BJ (cell line): ENCODE measurements at regions not wholly inside any gene's neighbourhood (a gene's known extent, or its start where the extent isn't known, plus 50 kb on each side); places are given as distances from the start of the nearest gene placed in this dataset.
A peak's percentile ranks its signal among the peaks of the same experiment; 100 is the strongest.

Source experiments
- CTCF ChIA-PET: fragments of 350-600 bp; formaldehyde crosslinking; extraction: SDS; loops from one replicate; lab custom pipeline; 2021; ENCODE audit warnings: antibody characterized with exemption, inconsistent platforms; lab: Yijun Ruan, JAX
- POLR2A ChIA-PET: fragments of 300-600 bp; sonication (Branson Sonifier 250); formaldehyde crosslinking; extraction: SDS; loops from one replicate; lab custom pipeline; 2021; ENCODE audit warnings: antibody characterized with exemption; lab: Charles Lee
- DNase-seq: peaks from one replicate; pipeline ENCODE4 v3.0.0-alpha.2; 2011; ENCODE audit warnings: low read depth
- H3K27me3 ChIP-seq: 2 replicates; pipeline ENCODE4 v1.6.0; 2011; ENCODE audit warnings: low read length; ENCODE audit not compliant: control insufficient read depth, insufficient read depth
- H3K36me3 ChIP-seq: 2 replicates; pipeline ENCODE4 v1.5.1; 2011; ENCODE audit warnings: low read length; ENCODE audit not compliant: control insufficient read depth, insufficient read depth
- H3K4me3 ChIP-seq: 2 replicates; pipeline ENCODE4 v1.5.1; 2011; ENCODE audit warnings: low read depth, mild to moderate bottlenecking, control low read depth, low read length
- CTCF ChIP-seq: IDR thresholded peaks from 2 replicates; pipeline ENCODE4 v1.5.1; 2011; ENCODE audit warnings: low read depth, mild to moderate bottlenecking, control low read depth, inconsistent platforms, low read length, moderate library complexity; ENCODE audit not compliant: insufficient read depth

- ChIA-PET CTCF (interaction anchor here (0.5 to 3.8 kb wide), 3 partner anchors 11 to 697 kb away, joined by 3 to 17 read pairs (median 3); no protein-coding TSS in a partner anchor), POLR2A (no interaction called here)
- H3K36me3 ChIP-seq = no peaks in the 10 kb centered on the region
- H3K4me3 ChIP-seq = no peak overlapping the region
- no peak for DNase-seq
- no peak for TF ChIP-seq CTCF
- H3K27me3 ChIP-seq = no peaks in the 10 kb centered on the region
Measured at GRCh38 chr1:79364896-79365295, 358.4 kb upstream of the ADGRL4 start.

GRCh38 chr1:79363430-79363829, 356.9 kb upstream of the ADGRL4 start:
- CTCF ChIA-PET = interaction anchor here (3.8 kb wide), 1 partner anchor 9 kb away, joined by 17 read pairs; no protein-coding TSS in a partner anchor
- H3K27me3 ChIP-seq = no peaks in the 10 kb centered on the region
- POLR2A ChIA-PET = no interaction called here
- H3K4me3 ChIP-seq = no peak overlapping the region
- H3K36me3 ChIP-seq = no peaks in the 10 kb centered on the region
- no peak for DNase-seq
- no peak for TF ChIP-seq CTCF

- CTCF ChIA-PET = interaction anchor here (3.8 kb wide), 1 partner anchor 8 kb away, joined by 17 read pairs; no protein-coding TSS in a partner anchor
- H3K27me3 ChIP-seq = no peaks in the 10 kb centered on the region
- no peak for DNase-seq
- 0 out of 2 replicates have a peak, but pooled peaks have one; percentile 6 for TF ChIP-seq CTCF
- POLR2A ChIA-PET = no interaction called here
- no peak overlapping the region for H3K4me3 ChIP-seq
- no peaks in the 10 kb centered on the region for H3K36me3 ChIP-seq
Measured at GRCh38 chr1:79362470-79362869, 355.9 kb upstream of the ADGRL4 start.

GRCh38 chr1:79355090-79355489, 348.6 kb upstream of the ADGRL4 start:
- POLR2A ChIA-PET = interaction anchor here (0.5 to 0.6 kb wide), 2 partner anchors 117 to 780 kb away, joined by 3 to 4 read pairs; no protein-coding TSS in a partner anchor
- peak; percentile 16 for DNase-seq
- H3K4me3 ChIP-seq = no peak overlapping the region
- H3K36me3 ChIP-seq = no peaks in the 10 kb centered on the region
- CTCF ChIA-PET = interaction anchor here (0.9 to 3.6 kb wide), 5 partner anchors 9 to 515 kb away, joined by 3 to 27 read pairs (median 9); no protein-coding TSS in a partner anchor
- no peak for TF ChIP-seq CTCF
- H3K27me3 ChIP-seq = no peaks in the 10 kb centered on the region

GRCh38 chr1:79353224-79353623, 346.7 kb upstream of the ADGRL4 start:
- H3K4me3 ChIP-seq = no peak overlapping the region
- DNase-seq = no peak
- H3K36me3 ChIP-seq = no peaks in the 10 kb centered on the region
- ChIA-PET POLR2A (no interaction called here), CTCF (interaction anchor here (0.6 to 3.6 kb wide), 19 partner anchors 9 to 710 kb away, joined by 3 to 27 read pairs (median 5); no protein-coding TSS in a partner anchor)
- TF ChIP-seq CTCF = peak; percentile 60
- no peaks in the 10 kb centered on the region for H3K27me3 ChIP-seq
